ENCODE measurements at regions not wholly inside any gene's neighbourhood (a gene's known extent, or its start where the extent isn't known, plus 50 kb on each side); places are given as distances from the start of the nearest gene placed in this dataset.

DNA sequence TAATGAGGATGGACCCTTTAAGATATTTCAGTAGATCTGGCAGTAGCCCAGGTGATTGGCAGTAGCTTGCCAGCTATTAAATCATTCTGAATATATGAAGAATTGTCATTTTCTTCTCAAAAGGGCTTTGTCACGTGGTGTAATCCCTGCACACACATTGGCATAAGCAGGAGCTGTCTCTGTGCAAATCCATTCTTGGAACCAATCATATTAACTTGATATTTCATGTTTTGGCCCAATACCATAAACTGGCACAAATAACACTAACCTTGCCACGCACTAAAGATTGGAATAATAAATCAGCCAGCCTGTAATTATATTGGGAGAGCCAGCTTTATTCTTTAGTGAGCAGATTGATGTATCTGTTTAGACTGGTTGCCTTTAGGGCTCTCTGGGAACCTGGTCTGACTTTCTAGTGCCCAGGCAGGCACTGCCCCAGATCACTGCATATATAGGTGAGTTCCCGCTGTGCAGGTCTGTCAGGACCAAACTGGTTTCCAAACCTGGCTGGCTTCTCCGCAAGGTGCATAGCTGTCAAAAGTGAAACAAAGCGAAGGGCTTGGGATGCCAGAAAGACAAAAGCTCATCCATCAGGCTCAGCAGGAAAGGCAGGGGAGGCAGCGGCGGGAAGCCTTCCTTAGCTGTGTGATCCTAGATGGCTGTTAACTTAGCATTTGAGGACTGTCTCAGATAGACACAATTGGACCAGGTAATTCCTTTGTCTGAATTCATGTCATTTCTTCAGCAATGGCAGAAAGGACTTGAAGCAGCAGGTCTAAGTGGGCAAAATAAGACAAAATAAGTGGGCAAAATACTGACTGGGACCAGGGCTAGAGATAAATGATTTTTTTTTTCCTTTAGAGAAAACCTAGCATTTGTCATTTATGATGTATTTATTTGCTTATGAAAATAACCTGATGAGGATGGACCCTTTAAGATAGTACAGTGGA, 128.8 kb upstream of the DYRK2 start:
- TF ChIP-seq FOXA1 (IDR thresholded peaks at IDR 0.05; ENCODE audit: borderline replicate concordance) (no peak), CREM (IDR thresholded peaks at IDR 0.05; ENCODE audit: low read depth) (no peak), RAD21 (CRISPR knock-in tag; conservative IDR thresholded peaks at IDR 0.05 in 1 of 2, IDR thresholded peaks at IDR 0.05 in 1 of 2) (no peak), FOXK2 (conservative IDR thresholded peaks at IDR 0.05 in 1 of 2, IDR thresholded peaks at IDR 0.05 in 1 of 2; ENCODE audit: low read depth in 2 of 2) (no peak), KAT7 (CRISPR knock-in tag; IDR thresholded peaks at IDR 0.05; ENCODE audit: borderline replicate concordance) (no peak), ZNF274 (IDR thresholded peaks at IDR 0.05; ENCODE audit: borderline replicate concordance, low read depth, low read length) (no peak)
- TF ChIP-seq, protein P1, sequence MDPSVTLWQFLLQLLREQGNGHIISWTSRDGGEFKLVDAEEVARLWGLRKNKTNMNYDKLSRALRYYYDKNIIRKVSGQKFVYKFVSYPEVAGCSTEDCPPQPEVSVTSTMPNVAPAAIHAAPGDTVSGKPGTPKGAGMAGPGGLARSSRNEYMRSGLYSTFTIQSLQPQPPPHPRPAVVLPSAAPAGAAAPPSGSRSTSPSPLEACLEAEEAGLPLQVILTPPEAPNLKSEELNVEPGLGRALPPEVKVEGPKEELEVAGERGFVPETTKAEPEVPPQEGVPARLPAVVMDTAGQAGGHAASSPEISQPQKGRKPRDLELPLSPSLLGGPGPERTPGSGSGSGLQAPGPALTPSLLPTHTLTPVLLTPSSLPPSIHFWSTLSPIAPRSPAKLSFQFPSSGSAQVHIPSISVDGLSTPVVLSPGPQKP (CRISPR knock-in tag; IDR thresholded peaks at IDR 0.05), result no peak
- TF ChIP-seq, protein P2, sequence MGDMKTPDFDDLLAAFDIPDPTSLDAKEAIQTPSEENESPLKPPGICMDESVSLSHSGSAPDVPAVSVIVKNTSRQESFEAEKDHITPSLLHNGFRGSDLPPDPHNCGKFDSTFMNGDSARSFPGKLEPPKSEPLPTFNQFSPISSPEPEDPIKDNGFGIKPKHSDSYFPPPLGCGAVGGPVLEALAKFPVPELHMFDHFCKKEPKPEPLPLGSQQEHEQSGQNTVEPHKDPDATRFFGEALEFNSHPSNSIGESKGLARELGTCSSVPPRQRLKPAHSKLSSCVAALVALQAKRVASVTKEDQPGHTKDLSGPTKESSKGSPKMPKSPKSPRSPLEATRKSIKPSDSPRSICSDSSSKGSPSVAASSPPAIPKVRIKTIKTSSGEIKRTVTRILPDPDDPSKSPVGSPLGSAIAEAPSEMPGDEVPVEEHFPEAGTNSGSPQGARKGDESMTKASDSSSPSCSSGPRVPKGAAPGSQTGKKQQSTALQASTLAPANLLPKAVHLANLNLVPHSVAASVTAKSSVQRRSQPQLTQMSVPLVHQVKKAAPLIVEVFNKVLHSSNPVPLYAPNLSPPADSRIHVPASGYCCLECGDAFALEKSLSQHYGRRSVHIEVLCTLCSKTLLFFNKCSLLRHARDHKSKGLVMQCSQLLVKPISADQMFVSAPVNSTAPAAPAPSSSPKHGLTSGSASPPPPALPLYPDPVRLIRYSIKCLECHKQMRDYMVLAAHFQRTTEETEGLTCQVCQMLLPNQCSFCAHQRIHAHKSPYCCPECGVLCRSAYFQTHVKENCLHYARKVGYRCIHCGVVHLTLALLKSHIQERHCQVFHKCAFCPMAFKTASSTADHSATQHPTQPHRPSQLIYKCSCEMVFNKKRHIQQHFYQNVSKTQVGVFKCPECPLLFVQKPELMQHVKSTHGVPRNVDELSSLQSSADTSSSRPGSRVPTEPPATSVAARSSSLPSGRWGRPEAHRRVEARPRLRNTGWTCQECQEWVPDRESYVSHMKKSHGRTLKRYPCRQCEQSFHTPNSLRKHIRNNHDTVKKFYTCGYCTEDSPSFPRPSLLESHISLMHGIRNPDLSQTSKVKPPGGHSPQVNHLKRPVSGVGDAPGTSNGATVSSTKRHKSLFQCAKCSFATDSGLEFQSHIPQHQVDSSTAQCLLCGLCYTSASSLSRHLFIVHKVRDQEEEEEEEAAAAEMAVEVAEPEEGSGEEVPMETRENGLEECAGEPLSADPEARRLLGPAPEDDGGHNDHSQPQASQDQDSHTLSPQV (IDR thresholded peaks at IDR 0.05), result no peak

Data from K562 (cell line).